ENCODE measurements at regions not wholly inside any gene's neighbourhood (a gene's known extent, or its start where the extent isn't known, plus 50 kb on each side); places are given as distances from the start of the nearest gene placed in this dataset.

GRCh38 chr15:77784361-77785292, 151.9 kb upstream of the LINGO1 start:
- TF ChIP-seq, protein P1, sequence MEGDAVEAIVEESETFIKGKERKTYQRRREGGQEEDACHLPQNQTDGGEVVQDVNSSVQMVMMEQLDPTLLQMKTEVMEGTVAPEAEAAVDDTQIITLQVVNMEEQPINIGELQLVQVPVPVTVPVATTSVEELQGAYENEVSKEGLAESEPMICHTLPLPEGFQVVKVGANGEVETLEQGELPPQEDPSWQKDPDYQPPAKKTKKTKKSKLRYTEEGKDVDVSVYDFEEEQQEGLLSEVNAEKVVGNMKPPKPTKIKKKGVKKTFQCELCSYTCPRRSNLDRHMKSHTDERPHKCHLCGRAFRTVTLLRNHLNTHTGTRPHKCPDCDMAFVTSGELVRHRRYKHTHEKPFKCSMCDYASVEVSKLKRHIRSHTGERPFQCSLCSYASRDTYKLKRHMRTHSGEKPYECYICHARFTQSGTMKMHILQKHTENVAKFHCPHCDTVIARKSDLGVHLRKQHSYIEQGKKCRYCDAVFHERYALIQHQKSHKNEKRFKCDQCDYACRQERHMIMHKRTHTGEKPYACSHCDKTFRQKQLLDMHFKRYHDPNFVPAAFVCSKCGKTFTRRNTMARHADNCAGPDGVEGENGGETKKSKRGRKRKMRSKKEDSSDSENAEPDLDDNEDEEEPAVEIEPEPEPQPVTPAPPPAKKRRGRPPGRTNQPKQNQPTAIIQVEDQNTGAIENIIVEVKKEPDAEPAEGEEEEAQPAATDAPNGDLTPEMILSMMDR (IDR thresholded peaks at IDR 0.05; ENCODE audit: borderline replicate concordance, insufficient read depth, low read depth, low read length), result peak; percentile 59
- no peak overlapping the region for H3K4me3 ChIP-seq (ENCODE audit: low read depth, low read length)

DNA sequence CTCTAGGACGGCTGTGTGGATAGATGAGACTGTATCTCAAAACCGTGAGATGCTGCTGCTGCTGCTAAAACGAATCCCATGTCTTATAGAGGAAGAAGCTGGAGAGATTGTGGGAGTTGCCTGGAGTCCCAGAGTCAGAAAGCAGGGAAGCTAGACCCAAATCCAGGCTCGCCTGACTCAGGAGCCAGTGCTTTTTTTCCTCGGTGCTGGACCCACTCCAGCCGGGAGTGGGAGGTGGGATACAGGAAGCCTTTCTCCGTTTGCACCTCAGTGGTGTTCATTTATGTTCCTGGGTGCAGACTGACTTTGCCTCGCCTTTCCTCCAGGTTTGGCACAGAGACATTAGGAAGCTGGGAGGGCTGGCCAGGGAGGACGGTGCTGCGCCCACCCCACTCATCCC, 150.9 kb upstream of the LINGO1 start:
- H3K4me3 ChIP-seq (ENCODE audit: low read depth, low read length), result no peak overlapping the region
- TF ChIP-seq, protein P1 (IDR thresholded peaks at IDR 0.05; ENCODE audit: borderline replicate concordance, insufficient read depth, low read depth, low read length), result no peak

DNA sequence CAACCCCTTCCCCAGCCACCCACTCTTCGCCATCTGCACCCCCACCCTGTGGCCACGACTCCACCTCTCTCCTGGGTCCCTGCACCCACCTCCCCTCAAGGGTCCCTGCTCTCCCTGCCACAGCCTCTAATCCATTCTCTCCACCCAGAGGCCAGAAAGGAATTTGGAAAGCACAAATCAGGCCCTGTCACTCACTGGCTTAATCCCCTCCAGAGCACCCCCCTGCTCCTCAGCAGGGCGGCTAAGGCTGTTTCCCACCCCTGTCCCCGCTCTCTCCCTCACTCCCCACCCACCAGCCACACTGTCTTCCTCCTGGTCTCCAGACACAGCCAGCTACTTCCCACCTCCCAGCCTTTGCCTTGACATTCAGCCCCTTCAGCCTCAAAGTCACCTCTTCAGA, 150.0 kb upstream of the LINGO1 start:
- TF ChIP-seq, protein P1 (IDR thresholded peaks at IDR 0.05; ENCODE audit: borderline replicate concordance, insufficient read depth, low read depth, low read length), result no peak
- no peak overlapping the region for H3K4me3 ChIP-seq (ENCODE audit: low read depth, low read length)

- no peak overlapping the region for H3K4me3 ChIP-seq (ENCODE audit: low read depth, low read length)
- TF ChIP-seq, protein P1 (IDR thresholded peaks at IDR 0.05; ENCODE audit: borderline replicate concordance, insufficient read depth, low read depth, low read length), result no peak
Observed at GRCh38 chr15:77781946-77782240, 149.2 kb upstream of the LINGO1 start.

DNA sequence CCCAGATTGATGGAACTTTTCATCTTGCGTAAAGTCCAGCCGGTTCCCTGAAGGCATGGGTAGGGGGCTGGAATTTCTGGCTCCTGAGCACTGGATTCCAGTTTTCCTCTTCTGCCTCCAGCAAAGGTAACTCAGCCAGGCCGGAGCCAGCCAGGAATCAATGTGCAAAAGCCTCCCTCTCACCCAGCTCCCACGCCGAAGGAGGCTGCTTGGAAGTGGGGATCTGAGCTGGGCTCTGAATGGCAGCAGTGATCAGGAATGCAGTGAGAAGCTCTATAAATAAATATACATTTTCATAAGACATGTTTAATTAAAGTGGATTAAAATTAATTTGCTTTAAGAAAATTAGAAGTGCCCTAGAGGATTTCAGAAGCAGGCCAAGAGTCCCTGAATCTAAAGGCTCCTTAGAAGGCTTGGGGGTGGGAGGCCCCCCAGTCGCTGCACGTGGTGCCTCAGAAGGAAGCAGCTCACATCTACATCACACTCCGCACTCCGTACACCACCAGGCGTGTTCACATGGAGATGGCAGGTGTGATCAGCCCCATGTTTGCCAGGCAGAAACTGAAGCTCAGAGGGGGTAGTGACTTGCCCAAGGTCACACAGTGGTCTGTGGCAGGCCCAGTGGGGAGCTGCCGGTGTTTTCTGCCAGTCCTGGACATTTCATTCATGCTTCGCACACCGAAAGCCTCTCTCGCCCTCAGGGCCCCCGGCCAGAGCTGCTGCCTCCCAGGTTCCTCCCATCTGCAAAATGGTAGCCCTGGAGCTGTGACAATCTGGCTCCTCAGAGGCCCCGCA, 148.6 kb upstream of the LINGO1 start:
- TF ChIP-seq, protein P1 (IDR thresholded peaks at IDR 0.05; ENCODE audit: borderline replicate concordance, insufficient read depth, low read depth, low read length), result no peak
- H3K4me3 ChIP-seq (ENCODE audit: low read depth, low read length), result no peak overlapping the region

- no peak overlapping the region for H3K4me3 ChIP-seq (ENCODE audit: low read depth, low read length)
- TF ChIP-seq, protein P1 (IDR thresholded peaks at IDR 0.05; ENCODE audit: borderline replicate concordance, insufficient read depth, low read depth, low read length), result no peak
Observed at GRCh38 chr15:77778802-77779201, 146.1 kb upstream of the LINGO1 start.
